Lower leg skin (tissue), 4 donors: ENCODE measurements at regions not wholly inside any gene's neighbourhood (a gene's known extent, or its start where the extent isn't known, plus 50 kb on each side); places are given as distances from the start of the nearest gene placed in this dataset.

Experiments
- DNase-seq, 2 donors: peaks; one replicate each; pipeline ENCODE4 v3.0.0-alpha.2; 2019; ENCODE audit warnings: low spot score in 2 of 2
- H3K4me3 ChIP-seq: fragments of 200-600 bp; sonication (generic); 2 replicates; pipeline ENCODE4 v1.5.1; 2017; ENCODE audit warnings: mild to moderate bottlenecking, low read depth; ENCODE audit not compliant: poor library complexity, severe bottlenecking
- CTCF ChIP-seq, 3 donors: fragments of 450-650 bp; IDR thresholded peaks; one replicate each; pipeline ENCODE4 v1.5.1; 2016; ENCODE audit warnings: antibody characterized with exemption in 3 of 3, mild to moderate bottlenecking in 3 of 3, moderate library complexity in 2 of 3
- POLR2A ChIP-seq, 2 donors: fragments of 450-650 bp; IDR thresholded peaks; one replicate each; pipeline ENCODE4 v1.6.1; 2016 to 2017; ENCODE audit warnings: antibody characterized with exemption in 2 of 2, mild to moderate bottlenecking in 1 of 2, moderate library complexity in 1 of 2
- WGBS, 2 donors: methylation state at CpG; one replicate each; pipeline ENCODE4 v1.1.5; 2018; 5-methylcytosine and 5-hydroxymethylcytosine counted together
- intact Hi-C: fragments of 100-400 bp; cut with DNase I; formaldehyde crosslinking; loops from one replicate; pipeline ENCODE4 v1.15.0; 2023; ENCODE audit warnings: low total_unique reads

DNA sequence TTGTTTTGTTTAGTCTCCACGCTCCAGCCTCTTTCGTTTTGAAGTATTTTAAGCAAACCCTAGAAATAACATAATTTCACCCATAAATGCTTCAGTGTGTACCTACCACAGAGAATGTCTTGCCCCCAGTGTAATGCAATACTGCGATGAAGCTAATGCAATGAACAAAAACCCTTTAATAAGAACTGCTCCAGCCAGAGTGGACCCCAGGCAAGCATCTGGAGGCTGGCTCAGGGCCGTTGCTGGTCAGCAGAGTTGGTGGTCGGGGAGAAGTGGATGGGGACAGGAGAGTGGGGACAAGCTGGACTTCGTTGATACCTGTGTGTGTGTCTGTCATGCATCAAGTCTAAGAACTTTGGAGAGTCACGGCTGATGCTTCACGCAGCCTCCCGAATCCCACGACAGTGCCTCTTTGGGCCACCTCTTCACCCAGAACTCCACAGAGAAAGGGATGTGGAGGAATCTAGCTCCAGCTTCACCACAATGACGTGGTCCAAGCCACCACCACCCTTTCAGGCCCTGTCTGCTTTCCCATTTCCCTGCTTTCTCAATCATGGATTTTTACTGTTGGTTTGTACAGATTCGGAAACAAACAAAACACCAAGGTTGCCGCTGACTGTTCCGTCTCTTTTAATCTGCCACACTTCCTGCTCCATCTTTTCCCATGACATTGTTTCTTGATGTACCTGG is 108.6 kb upstream of the ERRFI1 start:
- TF ChIP-seq POLR2A (IDR thresholded peaks at IDR 0.05), result no peak
- no peak for TF ChIP-seq CTCF (IDR thresholded peaks at IDR 0.05)
- intact Hi-C loops, result no loop called here
- WGBS, 2 donors, result 70 to 79% methylated on average over 14 of the region's 14 CpGs
- DNase-seq, result no peak
- no peak overlapping the region for H3K4me3 ChIP-seq

- no peak overlapping the region for H3K4me3 ChIP-seq
- DNase-seq, result peak; percentile 84 to 91
- intact Hi-C loops, result no loop called here
- no peak for TF ChIP-seq POLR2A (IDR thresholded peaks at IDR 0.05)
- TF ChIP-seq CTCF (IDR thresholded peaks at IDR 0.05), result no peak
- 16 to 18% methylated on average over 4 of the region's 4 CpGs for WGBS, 2 donors
Measured at GRCh38 chr1:8133657-8134430, 107.7 kb upstream of the ERRFI1 start.

DNA sequence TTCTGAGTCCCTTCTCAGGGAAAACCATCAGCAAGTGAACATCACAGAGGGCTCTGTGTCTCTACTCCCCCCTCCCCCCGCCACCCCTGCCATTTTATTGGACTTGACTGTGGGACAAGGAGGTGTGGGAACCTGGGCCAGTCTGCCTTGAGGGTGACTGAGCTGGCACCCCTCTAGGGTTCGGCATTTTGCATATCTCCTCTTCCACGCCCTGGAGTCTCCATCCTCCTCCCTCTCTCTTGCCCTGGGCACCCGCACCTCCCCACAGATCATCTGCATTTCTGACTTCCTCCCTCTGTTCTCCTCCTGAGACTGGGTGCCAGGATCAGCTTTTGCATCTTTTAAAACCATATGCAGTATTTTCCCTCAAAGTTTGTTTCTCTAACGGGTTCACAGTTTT is 107.1 kb upstream of the ERRFI1 start:
- no peak for DNase-seq
- TF ChIP-seq CTCF (IDR thresholded peaks at IDR 0.05), result no peak
- TF ChIP-seq POLR2A (IDR thresholded peaks at IDR 0.05), result no peak
- no peak overlapping the region for H3K4me3 ChIP-seq
- intact Hi-C loops, result no loop called here
- 25 to 27% methylated on average over 5 of the region's 5 CpGs for WGBS, 2 donors

DNA sequence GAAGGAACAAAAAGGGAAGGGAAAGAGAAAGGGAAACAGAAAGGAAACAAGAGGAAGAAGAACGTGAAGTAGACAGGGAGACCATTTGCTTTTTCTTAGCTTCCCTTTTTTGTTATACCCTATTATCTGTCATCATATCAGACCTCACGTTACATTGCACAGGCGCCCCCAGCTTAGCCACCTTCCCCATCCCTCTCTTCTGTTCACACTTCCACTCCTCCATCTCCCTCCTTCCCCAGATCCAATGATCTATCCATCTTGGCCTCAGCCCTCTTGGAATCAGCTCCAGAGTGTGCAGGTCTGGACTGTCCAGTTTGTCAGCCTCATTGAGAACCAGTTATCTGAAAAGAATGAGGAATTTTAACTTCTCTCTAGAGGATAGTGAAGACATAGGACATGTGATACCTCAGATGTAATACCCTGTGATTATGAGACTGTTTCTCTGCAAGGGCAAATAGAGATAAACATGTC is 101.1 kb upstream of the ERRFI1 start:
- no peak overlapping the region for H3K4me3 ChIP-seq
- DNase-seq, result no peak
- 76 to 79% methylated on average over 3 of the region's 3 CpGs for WGBS, 2 donors
- TF ChIP-seq CTCF (IDR thresholded peaks at IDR 0.05), result no peak
- TF ChIP-seq POLR2A (IDR thresholded peaks at IDR 0.05), result no peak
- intact Hi-C loops, result no loop called here

GRCh38 chr1:8122477-8123407 is 96.6 kb upstream of the ERRFI1 start:
- DNase-seq, result no peak
- WGBS, 2 donors, result 85 to 88% methylated on average over 15 of the region's 15 CpGs
- TF ChIP-seq POLR2A (IDR thresholded peaks at IDR 0.05), result no peak
- TF ChIP-seq CTCF (IDR thresholded peaks at IDR 0.05), result no peak
- H3K4me3 ChIP-seq, result no peak overlapping the region
- intact Hi-C loops, result no loop called here
